ENCODE measurements at regions not wholly inside any gene's neighbourhood (a gene's known extent, or its start where the extent isn't known, plus 50 kb on each side); places are given as distances from the start of the nearest gene placed in this dataset.

GRCh38 chr11:69362315-69362714, 68.4 kb downstream of the MYEOV start:
- FAIRE-seq (no peak), DNase-seq (ENCODE audit: extremely low spot score, insufficient read length, low read depth) (no peak)

GRCh38 chr11:69364921-69365320, 71.0 kb downstream of the MYEOV start:
- no peak for FAIRE-seq
- DNase-seq (ENCODE audit: extremely low spot score, insufficient read length, low read depth) = no peak

- FAIRE-seq = no peak
These were observed 71.6 kb downstream of the MYEOV start for GRCh38 chr11:69365558-69365957.

GRCh38 chr11:69366591-69366990, 72.6 kb downstream of the MYEOV start:
- DNase-seq (ENCODE audit: extremely low spot score, insufficient read length, low read depth) = no peak
- FAIRE-seq = no peak

More at GRCh38 chr11:69365558-69365957, 71.6 kb downstream of the MYEOV start:
- DNase-seq (ENCODE audit: extremely low spot score, insufficient read length, low read depth) = no peak

GRCh38 chr11:69367211-69367964, 73.4 kb downstream of the MYEOV start:
- FAIRE-seq (no peak), DNase-seq (ENCODE audit: extremely low spot score, insufficient read length, low read depth) (no peak)

GRCh38 chr11:69368119-69368880, 74.3 kb downstream of the MYEOV start:
- FAIRE-seq = no peak
- DNase-seq (ENCODE audit: extremely low spot score, insufficient read length, low read depth) = no peak

- DNase-seq (ENCODE audit: extremely low spot score, insufficient read length, low read depth) (no peak), FAIRE-seq (no peak)
These were observed 75.4 kb downstream of the MYEOV start for GRCh38 chr11:69369210-69369825.

GRCh38 chr11:69369945-69370344, 76.0 kb downstream of the MYEOV start:
- no peak for FAIRE-seq

GRCh38 chr11:69370984-69371709, 77.2 kb downstream of the MYEOV start:
- FAIRE-seq (no peak), DNase-seq (ENCODE audit: extremely low spot score, insufficient read length, low read depth) (no peak)

More at GRCh38 chr11:69369945-69370344, 76.0 kb downstream of the MYEOV start:
- no peak for DNase-seq (ENCODE audit: extremely low spot score, insufficient read length, low read depth)

- no peak for DNase-seq (ENCODE audit: extremely low spot score, insufficient read length, low read depth)
- FAIRE-seq = no peak
These were observed 78.0 kb downstream of the MYEOV start for GRCh38 chr11:69371731-69372588.

GRCh38 chr11:69372589-69373250, 78.8 kb downstream of the MYEOV start:
- DNase-seq (ENCODE audit: extremely low spot score, insufficient read length, low read depth) = no peak

GRCh38 chr11:69373251-69373635, 79.3 kb downstream of the MYEOV start:
- FAIRE-seq (no peak), DNase-seq (ENCODE audit: extremely low spot score, insufficient read length, low read depth) (no peak)

More at GRCh38 chr11:69372589-69373250, 78.8 kb downstream of the MYEOV start:
- FAIRE-seq = no peak

GRCh38 chr11:69374110-69374945, 80.4 kb downstream of the MYEOV start:
- no peak for DNase-seq (ENCODE audit: extremely low spot score, insufficient read length, low read depth)
- FAIRE-seq = no peak

- FAIRE-seq = no peak
- DNase-seq (ENCODE audit: extremely low spot score, insufficient read length, low read depth) = no peak
These were observed 81.0 kb downstream of the MYEOV start for GRCh38 chr11:69374946-69375310.

GRCh38 chr11:69375316-69376154, 81.6 kb downstream of the MYEOV start:
- DNase-seq (ENCODE audit: extremely low spot score, insufficient read length, low read depth) (no peak), FAIRE-seq (no peak)

GRCh38 chr11:69376155-69377028, 82.4 kb downstream of the MYEOV start:
- FAIRE-seq (no peak), DNase-seq (ENCODE audit: extremely low spot score, insufficient read length, low read depth) (no peak)

Data from GM18507 (cell line).